ENCODE measurements at regions not wholly inside any gene's neighbourhood (a gene's known extent, or its start where the extent isn't known, plus 50 kb on each side); places are given as distances from the start of the nearest gene placed in this dataset.
"Not testable (repeated sequence)": the region's sequence is repeated elsewhere in the genome, so short reads cannot be mapped to it uniquely, and the experiment has no call there.

GRCh38 chr14:54256156-54256555, 140.7 kb upstream of the CDKN3 start:
- DNase-seq (ENCODE audit: low read depth) = no peak

- DNase-seq (ENCODE audit: low read depth) = no peak
Observed at GRCh38 chr14:54257424-54257823, 139.4 kb upstream of the CDKN3 start.

- no peak for DNase-seq (ENCODE audit: low read depth)
Observed at GRCh38 chr14:54258382-54258781, 138.4 kb upstream of the CDKN3 start.

GRCh38 chr14:54259821-54260220, 137.0 kb upstream of the CDKN3 start:
- DNase-seq (ENCODE audit: low read depth) = no peak

GRCh38 chr14:54261283-54261682, 135.5 kb upstream of the CDKN3 start:
- DNase-seq (ENCODE audit: low read depth) = no peak

GRCh38 chr14:54266616-54267015, 130.2 kb upstream of the CDKN3 start:
- not testable (repeated sequence) for DNase-seq (ENCODE audit: low read depth)

- DNase-seq (ENCODE audit: low read depth) = no peak
Observed at GRCh38 chr14:54267172-54267571, 129.6 kb upstream of the CDKN3 start.

GRCh38 chr14:54275997-54276725, 120.6 kb upstream of the CDKN3 start:
- no peak for DNase-seq (ENCODE audit: low read depth)

GRCh38 chr14:54278087-54278486, 118.7 kb upstream of the CDKN3 start:
- no peak for DNase-seq (ENCODE audit: low read depth)

GRCh38 chr14:54278665-54279295, 118.0 kb upstream of the CDKN3 start:
- no peak for DNase-seq (ENCODE audit: low read depth)

- no peak for DNase-seq (ENCODE audit: low read depth)
Observed at GRCh38 chr14:54282849-54283248, 114.0 kb upstream of the CDKN3 start.

- no peak for DNase-seq (ENCODE audit: low read depth)
Observed at GRCh38 chr14:54285030-54285429, 111.8 kb upstream of the CDKN3 start.

GRCh38 chr14:54291491-54292191, 105.2 kb upstream of the CDKN3 start:
- DNase-seq (ENCODE audit: low read depth) = no peak

GRCh38 chr14:54294802-54295201, 102.0 kb upstream of the CDKN3 start:
- no peak for DNase-seq (ENCODE audit: low read depth)

GRCh38 chr14:54299410-54300363, 97.1 kb upstream of the CDKN3 start:
- no peak for DNase-seq (ENCODE audit: low read depth)

GRCh38 chr14:54300881-54301280, 95.9 kb upstream of the CDKN3 start:
- DNase-seq (ENCODE audit: low read depth) = no peak

GRCh38 chr14:54301359-54301758, 95.4 kb upstream of the CDKN3 start:
- no peak for DNase-seq (ENCODE audit: low read depth)

GRCh38 chr14:54306806-54307205, 90.0 kb upstream of the CDKN3 start:
- no peak for DNase-seq (ENCODE audit: low read depth)

GRCh38 chr14:54309615-54310014, 87.2 kb upstream of the CDKN3 start:
- DNase-seq (ENCODE audit: low read depth) = no peak

- DNase-seq (ENCODE audit: low read depth) = no peak
Observed at GRCh38 chr14:54310151-54310850, 86.5 kb upstream of the CDKN3 start.

- DNase-seq (ENCODE audit: low read depth) = no peak
Observed at GRCh38 chr14:54310851-54311228, 86.0 kb upstream of the CDKN3 start.

Data from fibroblast of the conjunctiva (primary cell).